ENCODE measurements at regions not wholly inside any gene's neighbourhood (a gene's known extent, or its start where the extent isn't known, plus 50 kb on each side); places are given as distances from the start of the nearest gene placed in this dataset.

- peak; percentile 31 to 61 (median 40) for DNase-seq
These were observed 1253.7 kb upstream of the CDH8 start for GRCh38 chr16:63289834-63290460.

- DNase-seq = no peak
These were observed 1251.2 kb upstream of the CDH8 start for GRCh38 chr16:63287401-63287800.

- no peak for DNase-seq
These were observed 1247.5 kb upstream of the CDH8 start for GRCh38 chr16:63283721-63284120.

- no peak for DNase-seq
These were observed 1208.4 kb upstream of the CDH8 start for GRCh38 chr16:63244631-63245030.

GRCh38 chr16:63241497-63242028, 1205.3 kb upstream of the CDH8 start:
- DNase-seq = no peak

GRCh38 chr16:63239065-63239570, 1202.9 kb upstream of the CDH8 start:
- DNase-seq = no peak

- no peak for DNase-seq
These were observed 1194.3 kb upstream of the CDH8 start for GRCh38 chr16:63230421-63231040.

GRCh38 chr16:63228259-63228658, 1192.0 kb upstream of the CDH8 start:
- no peak for DNase-seq

- DNase-seq = no peak
These were observed 1187.6 kb upstream of the CDH8 start for GRCh38 chr16:63223851-63224250.

- no peak for DNase-seq
These were observed 1180.6 kb upstream of the CDH8 start for GRCh38 chr16:63216696-63217423.

GRCh38 chr16:63201851-63202250, 1165.6 kb upstream of the CDH8 start:
- DNase-seq = no peak

- peak in 1 of 3 donors; percentile 34 for DNase-seq
These were observed 1164.7 kb upstream of the CDH8 start for GRCh38 chr16:63200940-63201339.

GRCh38 chr16:63195336-63195735, 1159.1 kb upstream of the CDH8 start:
- DNase-seq = peak in 2 of 3 donors; percentile 14 to 56

GRCh38 chr16:63192980-63193379, 1156.7 kb upstream of the CDH8 start:
- DNase-seq = peak; percentile 26 to 56 (median 43)

GRCh38 chr16:63188086-63188771, 1152.0 kb upstream of the CDH8 start:
- no peak for DNase-seq

- no peak for DNase-seq
These were observed 1151.4 kb upstream of the CDH8 start for GRCh38 chr16:63187638-63188037.

GRCh38 chr16:63185235-63185780, 1149.1 kb upstream of the CDH8 start:
- no peak for DNase-seq

- DNase-seq = no peak
These were observed 1147.5 kb upstream of the CDH8 start for GRCh38 chr16:63183743-63184142.

GRCh38 chr16:63175313-63175712, 1139.1 kb upstream of the CDH8 start:
- DNase-seq = no peak

GRCh38 chr16:63174801-63175200, 1138.6 kb upstream of the CDH8 start:
- no peak for DNase-seq

- no peak for DNase-seq
These were observed 1135.3 kb upstream of the CDH8 start for GRCh38 chr16:63171545-63171944.

GRCh38 chr16:63169100-63169499, 1132.9 kb upstream of the CDH8 start:
- DNase-seq = no peak

Measured in muscle of back (tissue), 3 donors.